ENCODE measurements at regions not wholly inside any gene's neighbourhood (a gene's known extent, or its start where the extent isn't known, plus 50 kb on each side); places are given as distances from the start of the nearest gene placed in this dataset.

DNA sequence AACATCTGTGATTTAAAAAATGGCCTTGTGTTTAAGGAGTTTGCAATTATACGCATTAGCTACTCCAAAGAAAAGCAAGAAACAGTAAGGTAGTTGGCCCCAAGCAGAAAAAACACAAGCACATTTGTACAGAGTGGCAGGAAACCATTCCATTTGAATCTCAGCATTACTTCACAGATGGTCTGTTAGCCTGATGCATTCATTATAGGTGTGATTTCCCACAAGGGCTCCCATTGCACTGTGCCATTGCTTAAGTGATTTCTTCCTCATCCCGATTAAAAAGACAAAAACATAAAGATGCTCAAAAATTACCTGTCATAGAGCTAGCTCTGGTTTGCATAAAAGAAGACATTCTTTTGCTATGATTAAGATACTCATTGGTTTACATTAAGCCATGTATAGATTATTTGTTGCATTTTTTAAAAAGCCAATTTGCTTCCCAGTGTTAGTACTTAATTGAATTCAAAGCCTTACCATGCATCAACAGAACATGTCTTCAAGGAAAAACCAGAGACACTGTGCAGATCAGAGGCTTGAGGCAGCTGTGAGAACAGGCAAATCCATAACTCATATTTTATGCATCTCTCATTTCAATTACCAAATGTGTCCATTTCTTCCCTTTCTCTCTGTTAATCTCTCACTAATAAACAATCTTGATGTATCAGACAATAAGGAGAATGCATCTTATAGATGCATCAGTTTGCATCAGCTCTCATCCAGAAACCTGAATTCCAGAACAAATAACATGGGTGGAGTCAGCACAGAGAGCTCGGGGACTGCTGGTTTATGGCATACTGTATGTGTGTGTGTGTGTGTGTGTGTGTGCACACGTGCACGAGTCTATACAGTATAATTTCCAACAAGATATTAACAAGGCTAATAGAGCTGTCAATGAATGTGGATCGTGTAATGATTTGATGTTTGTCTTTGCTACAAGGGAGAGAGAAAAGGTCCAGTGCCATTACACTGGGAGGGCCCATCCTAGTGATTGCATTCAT is 558.6 kb upstream of the HS6ST1 start:
- peaks cover 2% of the 10 kb centered on the region for H3K27me3 Mint-ChIP-seq (ENCODE audit: low read depth)
- H3K4me3 Mint-ChIP-seq: no peak overlapping the region
- H3K4me1 Mint-ChIP-seq (ENCODE audit: low read depth): no peaks in the 10 kb centered on the region
- DNase-seq (no peak), ATAC-seq (no peak)
- no peaks in the 10 kb centered on the region for H3K9me3 Mint-ChIP-seq
- no peaks in the 10 kb centered on the region for H3K36me3 Mint-ChIP-seq (ENCODE audit: insufficient read depth)

DNA sequence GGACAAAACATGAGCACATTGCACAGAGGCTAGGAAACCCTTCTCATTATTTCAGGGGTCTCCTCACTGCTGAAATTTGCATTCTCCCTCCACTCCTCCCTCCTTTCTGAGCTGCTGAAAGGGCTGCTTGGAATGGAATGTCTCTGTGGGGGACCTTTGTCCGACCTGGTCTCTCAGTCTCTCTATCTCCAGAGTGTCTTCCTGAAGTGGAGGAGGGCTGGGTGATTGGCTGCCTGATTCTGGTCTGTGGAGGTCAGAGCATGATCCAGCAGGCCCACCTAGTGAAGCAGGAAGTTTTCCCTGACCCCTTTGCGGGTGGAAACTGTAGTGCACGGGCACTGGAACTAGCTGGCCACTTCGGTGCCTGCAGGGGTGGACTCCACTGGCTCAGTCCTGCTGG is 560.5 kb upstream of the HS6ST1 start:
- no peaks in the 10 kb centered on the region for H3K9me3 Mint-ChIP-seq
- no peaks in the 10 kb centered on the region for H3K4me1 Mint-ChIP-seq (ENCODE audit: low read depth)
- peaks cover 2% of the 10 kb centered on the region for H3K27me3 Mint-ChIP-seq (ENCODE audit: low read depth)
- ATAC-seq (no peak), DNase-seq (no peak)
- no peak overlapping the region for H3K4me3 Mint-ChIP-seq
- H3K36me3 Mint-ChIP-seq (ENCODE audit: insufficient read depth): no peaks in the 10 kb centered on the region

DNA sequence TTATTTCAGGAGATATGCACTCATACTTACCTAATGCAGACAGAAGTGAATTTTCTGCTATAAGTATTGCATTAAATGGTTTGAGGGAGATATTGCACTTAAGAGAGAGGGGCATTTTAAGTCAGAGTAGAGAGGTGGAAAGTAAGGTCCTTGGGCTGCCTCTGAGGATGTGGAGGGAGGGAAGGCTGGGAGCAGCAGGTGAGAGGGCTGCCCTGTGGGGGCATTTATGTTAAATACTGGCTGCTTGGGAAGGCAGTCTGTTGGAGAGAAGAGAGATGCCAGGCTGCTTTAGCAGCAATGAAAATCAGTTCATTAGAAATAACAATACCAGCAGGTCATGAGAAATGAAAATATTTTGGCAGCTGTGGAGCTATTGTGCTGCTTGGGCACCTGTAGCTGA is 576.2 kb upstream of the HS6ST1 start:
- ATAC-seq (no peak), DNase-seq (no peak)
- Mint-ChIP-seq H3K27me3 (ENCODE audit: low read depth) (peaks cover 3% of the 10 kb centered on the region), H3K36me3 (ENCODE audit: insufficient read depth) (no peaks in the 10 kb centered on the region), H3K4me1 (ENCODE audit: low read depth) (no peaks in the 10 kb centered on the region), H3K4me3 (no peak overlapping the region), H3K9me3 (no peaks in the 10 kb centered on the region)

DNA sequence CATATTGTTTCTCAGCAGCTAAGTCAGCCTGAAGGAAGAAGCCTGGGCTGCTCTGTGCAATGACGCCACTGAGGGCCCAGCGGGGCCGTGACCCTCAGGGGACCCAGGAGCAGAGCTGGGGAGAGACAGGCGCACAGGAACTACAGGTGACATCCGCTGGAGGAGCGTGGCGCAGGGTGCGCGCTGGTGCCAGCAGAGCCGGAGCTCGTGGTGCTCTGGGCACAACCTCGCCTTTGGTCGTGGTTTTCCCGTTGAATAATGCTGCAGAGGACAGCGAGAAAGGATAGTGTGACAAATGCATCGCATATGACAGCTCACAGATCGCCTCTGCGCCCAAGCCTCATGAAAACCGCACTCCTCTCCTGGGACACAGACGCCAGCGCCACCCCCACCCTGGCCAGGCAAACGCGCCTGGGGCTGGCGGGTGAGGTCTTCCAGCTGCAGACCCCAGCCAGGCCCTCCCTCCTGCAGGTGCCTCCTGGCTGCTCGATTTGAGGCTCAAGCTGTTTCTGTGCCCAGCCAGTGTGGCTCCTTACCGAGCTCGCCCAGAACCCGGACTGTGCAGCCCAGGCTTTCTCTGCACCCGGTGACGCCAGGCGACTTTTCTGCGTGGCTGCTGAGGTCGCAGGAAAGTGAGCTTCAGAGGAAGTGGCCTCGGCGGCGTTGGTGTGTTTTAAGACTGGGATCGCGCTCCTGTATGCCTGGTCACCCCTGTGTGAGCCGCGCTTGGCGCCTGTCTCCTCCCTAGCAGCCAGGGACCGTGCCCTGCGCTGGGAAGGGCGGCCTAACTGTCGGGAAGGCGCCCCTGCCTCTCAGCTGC is 583.1 kb upstream of the HS6ST1 start:
- ATAC-seq (no peak), DNase-seq (no peak)
- Mint-ChIP-seq H3K4me3 (no peak overlapping the region), H3K36me3 (ENCODE audit: insufficient read depth) (no peaks in the 10 kb centered on the region), H3K9me3 (no peaks in the 10 kb centered on the region), H3K4me1 (ENCODE audit: low read depth) (no peaks in the 10 kb centered on the region), H3K27me3 (ENCODE audit: low read depth) (peaks cover 4% of the 10 kb centered on the region)

GRCh38 chr2:128903637-128904036 is 585.0 kb upstream of the HS6ST1 start:
- ATAC-seq: no peak
- Mint-ChIP-seq H3K36me3 (ENCODE audit: insufficient read depth) (no peaks in the 10 kb centered on the region), H3K27me3 (ENCODE audit: low read depth) (peaks cover 4% of the 10 kb centered on the region), H3K4me1 (ENCODE audit: low read depth) (no peaks in the 10 kb centered on the region), H3K4me3 (no peak overlapping the region), H3K9me3 (no peaks in the 10 kb centered on the region)
- DNase-seq: no peak

DNA sequence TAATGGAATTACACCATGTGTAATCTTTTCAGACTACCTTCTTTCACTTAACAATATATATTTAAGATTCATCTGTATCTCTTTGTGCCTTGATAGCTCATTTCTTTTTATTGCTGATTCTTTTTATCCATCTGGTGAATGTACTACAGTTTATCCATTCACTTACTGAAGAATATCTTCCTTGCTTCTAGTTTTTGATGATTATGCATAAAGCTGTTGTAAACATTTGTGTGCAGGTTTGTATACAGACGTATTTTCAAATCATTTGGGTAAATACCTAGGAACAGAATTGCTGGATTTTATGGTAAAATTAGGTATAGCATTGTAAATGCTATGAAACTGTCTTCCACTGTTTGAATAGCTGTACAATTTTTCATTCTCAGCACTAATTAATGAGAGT is 592.6 kb upstream of the HS6ST1 start:
- Mint-ChIP-seq H3K9me3 (peaks cover 6% of the 10 kb centered on the region), H3K36me3 (ENCODE audit: insufficient read depth) (no peaks in the 10 kb centered on the region), H3K4me3 (no peak overlapping the region), H3K27me3 (ENCODE audit: low read depth) (no peaks in the 10 kb centered on the region), H3K4me1 (ENCODE audit: low read depth) (no peaks in the 10 kb centered on the region)
- ATAC-seq (no peak), DNase-seq (no peak)

GRCh38 chr2:128914320-128914719 is 595.7 kb upstream of the HS6ST1 start:
- no peak overlapping the region for H3K4me3 Mint-ChIP-seq
- no peak for ATAC-seq
- DNase-seq: no peak
- H3K4me1 Mint-ChIP-seq (ENCODE audit: low read depth): no peaks in the 10 kb centered on the region
- H3K9me3 Mint-ChIP-seq: peaks cover 18% of the 10 kb centered on the region
- H3K36me3 Mint-ChIP-seq (ENCODE audit: insufficient read depth): no peaks in the 10 kb centered on the region
- H3K27me3 Mint-ChIP-seq (ENCODE audit: low read depth): no peaks in the 10 kb centered on the region

- Mint-ChIP-seq H3K4me1 (ENCODE audit: low read depth) (no peaks in the 10 kb centered on the region), H3K27me3 (ENCODE audit: low read depth) (no peaks in the 10 kb centered on the region), H3K36me3 (ENCODE audit: insufficient read depth) (no peaks in the 10 kb centered on the region), H3K9me3 (peaks cover 21% of the 10 kb centered on the region), H3K4me3 (no peak overlapping the region)
- ATAC-seq (no peak), DNase-seq (no peak)
Observed at GRCh38 chr2:128921751-128922150, 603.1 kb upstream of the HS6ST1 start.

DNA sequence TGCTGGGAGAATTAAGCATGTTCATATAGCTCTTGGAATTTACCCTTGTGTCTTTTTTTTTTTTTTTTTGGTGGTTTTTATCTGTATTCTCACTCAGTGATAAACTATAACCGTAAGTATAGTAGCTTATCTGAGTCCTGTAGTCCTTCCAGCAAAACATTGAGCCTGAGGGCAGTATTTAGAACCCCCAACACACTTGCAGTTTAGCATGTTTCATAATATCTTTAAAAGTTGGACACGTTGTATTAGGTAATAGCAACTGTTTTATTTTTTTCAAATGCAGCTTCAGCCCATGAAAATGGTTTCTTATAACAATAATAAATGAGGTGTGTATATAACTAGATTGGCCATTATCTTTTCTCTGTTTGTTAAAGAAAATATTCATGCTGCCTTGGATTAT is 603.5 kb upstream of the HS6ST1 start:
- Mint-ChIP-seq H3K9me3 (peaks cover 21% of the 10 kb centered on the region), H3K36me3 (ENCODE audit: insufficient read depth) (no peaks in the 10 kb centered on the region)

GRCh38 chr2:128925631-128926030 is 607.0 kb upstream of the HS6ST1 start:
- H3K9me3 Mint-ChIP-seq: peaks cover 3% of the 10 kb centered on the region
- H3K4me1 Mint-ChIP-seq (ENCODE audit: low read depth): no peaks in the 10 kb centered on the region
- no peaks in the 10 kb centered on the region for H3K27me3 Mint-ChIP-seq (ENCODE audit: low read depth)
- H3K36me3 Mint-ChIP-seq (ENCODE audit: insufficient read depth): no peaks in the 10 kb centered on the region
- ATAC-seq: no peak
- no peak overlapping the region for H3K4me3 Mint-ChIP-seq
- DNase-seq: no peak

More for the DNA sequence above, 603.5 kb upstream of the HS6ST1 start:
- H3K4me3 Mint-ChIP-seq: no peak overlapping the region
- DNase-seq (no peak), ATAC-seq (no peak)
- H3K4me1 Mint-ChIP-seq (ENCODE audit: low read depth): no peaks in the 10 kb centered on the region
- H3K27me3 Mint-ChIP-seq (ENCODE audit: low read depth): no peaks in the 10 kb centered on the region

GRCh38 chr2:128930101-128930500 is 611.4 kb upstream of the HS6ST1 start:
- no peak for ATAC-seq
- DNase-seq: no peak
- H3K4me1 Mint-ChIP-seq (ENCODE audit: low read depth): no peaks in the 10 kb centered on the region
- no peaks in the 10 kb centered on the region for H3K9me3 Mint-ChIP-seq
- no peaks in the 10 kb centered on the region for H3K27me3 Mint-ChIP-seq (ENCODE audit: low read depth)
- no peaks in the 10 kb centered on the region for H3K36me3 Mint-ChIP-seq (ENCODE audit: insufficient read depth)
- H3K4me3 Mint-ChIP-seq: no peak overlapping the region

DNA sequence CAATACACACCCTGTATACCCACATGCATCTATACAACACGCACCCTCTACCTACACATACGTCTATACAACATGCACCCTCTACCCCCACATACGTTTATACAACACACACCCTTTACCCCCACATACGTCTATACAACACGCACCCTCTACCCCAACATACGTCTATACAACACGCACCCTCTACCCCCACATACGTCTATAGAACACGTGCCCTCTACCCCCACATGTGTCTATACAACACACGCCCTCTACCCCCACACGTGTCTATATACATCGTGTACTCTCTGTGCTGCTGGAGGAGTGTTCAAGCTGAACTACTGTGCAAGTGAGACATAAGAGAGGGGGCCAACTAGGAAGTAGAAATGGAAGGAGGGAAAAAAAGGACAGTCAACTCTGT is 621.7 kb upstream of the HS6ST1 start:
- Mint-ChIP-seq H3K4me3 (no peak overlapping the region), H3K9me3 (peaks cover 6% of the 10 kb centered on the region), H3K27me3 (ENCODE audit: low read depth) (no peaks in the 10 kb centered on the region), H3K4me1 (ENCODE audit: low read depth) (no peaks in the 10 kb centered on the region), H3K36me3 (ENCODE audit: insufficient read depth) (no peaks in the 10 kb centered on the region)
- DNase-seq (no peak), ATAC-seq (no peak)

DNA sequence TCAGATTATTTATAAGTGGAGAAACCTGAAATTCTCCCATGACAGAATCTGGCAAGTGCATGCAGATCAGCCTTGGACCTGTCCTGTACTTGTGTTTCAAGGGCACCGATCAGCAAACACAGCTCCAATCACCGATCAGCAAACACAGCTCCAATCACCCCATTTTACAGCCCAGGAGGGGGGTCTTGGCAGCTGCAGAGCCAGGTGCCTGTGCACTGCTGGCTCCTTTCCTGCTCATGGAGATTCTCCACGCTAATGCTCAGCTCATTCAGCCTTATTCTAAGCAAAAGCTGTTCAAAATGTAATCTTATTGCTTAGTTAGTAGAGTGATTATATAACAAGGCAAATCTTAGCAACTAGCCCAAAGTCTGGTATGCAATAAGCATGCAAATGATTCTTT is 623.1 kb upstream of the HS6ST1 start:
- H3K4me3 Mint-ChIP-seq: no peak overlapping the region
- H3K4me1 Mint-ChIP-seq (ENCODE audit: low read depth): no peaks in the 10 kb centered on the region
- H3K9me3 Mint-ChIP-seq: peaks cover 6% of the 10 kb centered on the region
- H3K27me3 Mint-ChIP-seq (ENCODE audit: low read depth): no peaks in the 10 kb centered on the region
- ATAC-seq: no peak
- no peak for DNase-seq
- no peaks in the 10 kb centered on the region for H3K36me3 Mint-ChIP-seq (ENCODE audit: insufficient read depth)

- H3K36me3 Mint-ChIP-seq (ENCODE audit: insufficient read depth): no peaks in the 10 kb centered on the region
- DNase-seq: no peak
- H3K9me3 Mint-ChIP-seq: peaks cover 6% of the 10 kb centered on the region
- no peaks in the 10 kb centered on the region for H3K4me1 Mint-ChIP-seq (ENCODE audit: low read depth)
- peaks cover 3% of the 10 kb centered on the region for H3K27me3 Mint-ChIP-seq (ENCODE audit: low read depth)
- ATAC-seq: no peak
- no peak overlapping the region for H3K4me3 Mint-ChIP-seq
Observed at GRCh38 chr2:128949360-128949759, 630.7 kb upstream of the HS6ST1 start.

GRCh38 chr2:128950758-128951157 is 632.1 kb upstream of the HS6ST1 start:
- Mint-ChIP-seq H3K4me1 (ENCODE audit: low read depth) (no peaks in the 10 kb centered on the region), H3K36me3 (ENCODE audit: insufficient read depth) (no peaks in the 10 kb centered on the region), H3K27me3 (ENCODE audit: low read depth) (peaks cover 3% of the 10 kb centered on the region), H3K4me3 (no peak overlapping the region), H3K9me3 (peaks cover 6% of the 10 kb centered on the region)
- DNase-seq (no peak), ATAC-seq (no peak)

All from activated T-cell treated with anti-CD3 and anti-CD28 coated beads, Interleukin-2, amount 50 U/mL, for 4 hours (primary cell).